Large intestine (tissue), 3 donors: ENCODE measurements at regions not wholly inside any gene's neighbourhood (a gene's known extent, or its start where the extent isn't known, plus 50 kb on each side); places are given as distances from the start of the nearest gene placed in this dataset.

Experiments
- DNase-seq, 2 donors: peaks; one replicate each; pipeline versions ENCODE4 v3.0.0 to v3.0.0-alpha.2; 2013
- H3K27ac ChIP-seq: one replicate; pipeline ENCODE4 v1.5.1; 2013; ENCODE audit warnings: low read length
- H3K27me3 ChIP-seq: 2 replicates; pipeline ENCODE4 v1.6.1; 2013; ENCODE audit warnings: low read length; ENCODE audit not compliant: control insufficient read depth, insufficient read depth
- H3K36me3 ChIP-seq: 2 replicates; pipeline ENCODE4 v1.6.1; 2013; ENCODE audit warnings: low read length; ENCODE audit not compliant: control insufficient read depth, insufficient read depth
- H3K4me1 ChIP-seq: one replicate; pipeline ENCODE4 v1.6.1; 2013; ENCODE audit warnings: low read length; ENCODE audit not compliant: control insufficient read depth, insufficient read depth
- H3K4me3 ChIP-seq: one replicate; pipeline ENCODE4 v1.5.1; 2013; ENCODE audit warnings: low read length
- H3K9me3 ChIP-seq: one replicate; pipeline ENCODE4 v1.6.1; 2013; ENCODE audit warnings: mild to moderate bottlenecking, low read depth, low read length, moderate library complexity; ENCODE audit not compliant: control insufficient read depth
- WGBS: methylation state at CpG from one replicate; pipeline ENCODE4 v1.1.5; 2013; ENCODE audit warnings: low lambda C conversion rate; ENCODE audit not compliant: insufficient coverage; 5-methylcytosine and 5-hydroxymethylcytosine counted together

- no peak overlapping the region for H3K4me3 ChIP-seq
- peaks cover 3% of the 10 kb centered on the region for H3K9me3 ChIP-seq
- no CpG with 5 or more reads among the region's 4 CpGs for WGBS
- peaks cover 28% of the 10 kb centered on the region for H3K4me1 ChIP-seq
- DNase-seq: no peak
- no peak overlapping the region for H3K27ac ChIP-seq
- no peaks in the 10 kb centered on the region for H3K36me3 ChIP-seq
- H3K27me3 ChIP-seq: no peaks in the 10 kb centered on the region
Measured at GRCh38 chr9:95722141-95722540, 153.3 kb upstream of the ERCC6L2 start.

- H3K4me1 ChIP-seq: peaks cover 28% of the 10 kb centered on the region
- no peaks in the 10 kb centered on the region for H3K27me3 ChIP-seq
- no peak overlapping the region for H3K4me3 ChIP-seq
- peaks cover 6% of the 10 kb centered on the region for H3K9me3 ChIP-seq
- DNase-seq: no peak
- H3K27ac ChIP-seq: no peak overlapping the region
- 40% methylated on average over 1 of the region's 5 CpGs for WGBS
- no peaks in the 10 kb centered on the region for H3K36me3 ChIP-seq
Measured at GRCh38 chr9:95721061-95721531, 154.4 kb upstream of the ERCC6L2 start.

- no peak overlapping the region for H3K4me3 ChIP-seq
- no peak overlapping the region for H3K27ac ChIP-seq
- no peak for DNase-seq
- WGBS: 67% methylated on average over 1 of the region's 6 CpGs
- H3K27me3 ChIP-seq: no peaks in the 10 kb centered on the region
- peaks cover 28% of the 10 kb centered on the region for H3K4me1 ChIP-seq
- H3K9me3 ChIP-seq: peaks cover 7% of the 10 kb centered on the region
- no peaks in the 10 kb centered on the region for H3K36me3 ChIP-seq
Measured at GRCh38 chr9:95720496-95720895, 155.0 kb upstream of the ERCC6L2 start.

- H3K36me3 ChIP-seq: no peaks in the 10 kb centered on the region
- H3K4me3 ChIP-seq: no peak overlapping the region
- peaks cover 18% of the 10 kb centered on the region for H3K4me1 ChIP-seq
- no peaks in the 10 kb centered on the region for H3K27me3 ChIP-seq
- peak; percentile 90 to 97 for DNase-seq
- peak overlapping the region; percentile 70 for H3K27ac ChIP-seq
- 18% methylated on average over 3 of the region's 8 CpGs for WGBS
- H3K9me3 ChIP-seq: peaks cover 11% of the 10 kb centered on the region
Measured at GRCh38 chr9:95719354-95719753, 156.1 kb upstream of the ERCC6L2 start.

- Histone ChIP-seq H3K27ac (no peak overlapping the region), H3K36me3 (no peaks in the 10 kb centered on the region), H3K9me3 (peaks cover 14% of the 10 kb centered on the region), H3K4me1 (peaks cover 10% of the 10 kb centered on the region), H3K4me3 (no peak overlapping the region), H3K27me3 (no peaks in the 10 kb centered on the region)
- DNase-seq: no peak
Measured at GRCh38 chr9:95718263-95718662, 157.2 kb upstream of the ERCC6L2 start.

GRCh38 chr9:95715868-95716435 lies 159.5 kb upstream of the ERCC6L2 start:
- no CpG with 5 or more reads among the region's 3 CpGs for WGBS
- H3K27ac ChIP-seq: no peak overlapping the region

GRCh38 chr9:95710446-95710845 lies 165.0 kb upstream of the ERCC6L2 start:
- Histone ChIP-seq H3K27ac (peak overlapping the region; percentile 68), H3K9me3 (peaks cover 13% of the 10 kb centered on the region), H3K4me1 (peaks cover 15% of the 10 kb centered on the region), H3K36me3 (no peaks in the 10 kb centered on the region), H3K4me3 (no peak overlapping the region), H3K27me3 (no peaks in the 10 kb centered on the region)
- DNase-seq: peak; percentile 49 to 73
- WGBS: no CpG with 5 or more reads among the region's 8 CpGs

More at GRCh38 chr9:95715868-95716435, 159.5 kb upstream of the ERCC6L2 start:
- peaks cover 14% of the 10 kb centered on the region for H3K9me3 ChIP-seq
- no peaks in the 10 kb centered on the region for H3K36me3 ChIP-seq
- no peak overlapping the region for H3K4me3 ChIP-seq
- DNase-seq: no peak
- H3K27me3 ChIP-seq: no peaks in the 10 kb centered on the region
- H3K4me1 ChIP-seq: peaks cover 15% of the 10 kb centered on the region

GRCh38 chr9:95696701-95697100 lies 178.8 kb upstream of the ERCC6L2 start:
- Histone ChIP-seq H3K27me3 (no peaks in the 10 kb centered on the region), H3K4me3 (no peak overlapping the region), H3K36me3 (no peaks in the 10 kb centered on the region), H3K4me1 (peaks cover 9% of the 10 kb centered on the region), H3K27ac (peak overlapping the region; percentile 67), H3K9me3 (no peaks in the 10 kb centered on the region)
- WGBS: no CpG with 5 or more reads among the region's 1 CpG
- peak; percentile 61 to 70 for DNase-seq

GRCh38 chr9:95691435-95691834 lies 174.7 kb upstream of the PTCH1 start:
- Histone ChIP-seq H3K4me1 (peaks cover 3% of the 10 kb centered on the region), H3K27ac (no peak overlapping the region)

GRCh38 chr9:95689669-95690068 lies 172.9 kb upstream of the PTCH1 start:
- Histone ChIP-seq H3K27me3 (no peaks in the 10 kb centered on the region), H3K4me1 (no peaks in the 10 kb centered on the region), H3K36me3 (no peaks in the 10 kb centered on the region), H3K9me3 (no peaks in the 10 kb centered on the region), H3K27ac (no peak overlapping the region), H3K4me3 (no peak overlapping the region)
- DNase-seq: peak in 1 of 2 donors; percentile 26
- WGBS: no CpG with 5 or more reads among the region's 2 CpGs

More at GRCh38 chr9:95691435-95691834, 174.7 kb upstream of the PTCH1 start:
- WGBS: no CpG with 5 or more reads among the region's 4 CpGs
- Histone ChIP-seq H3K4me3 (no peak overlapping the region), H3K9me3 (no peaks in the 10 kb centered on the region), H3K36me3 (no peaks in the 10 kb centered on the region), H3K27me3 (no peaks in the 10 kb centered on the region)
- DNase-seq: no peak

GRCh38 chr9:95684516-95684915 lies 167.7 kb upstream of the PTCH1 start:
- no peaks in the 10 kb centered on the region for H3K27me3 ChIP-seq
- DNase-seq: no peak
- H3K27ac ChIP-seq: no peak overlapping the region
- H3K9me3 ChIP-seq: peaks cover 4% of the 10 kb centered on the region
- 100% methylated on average over 1 of the region's 2 CpGs for WGBS
- H3K36me3 ChIP-seq: no peaks in the 10 kb centered on the region
- no peaks in the 10 kb centered on the region for H3K4me1 ChIP-seq
- H3K4me3 ChIP-seq: no peak overlapping the region
